ENCODE measurements at regions not wholly inside any gene's neighbourhood (a gene's known extent, or its start where the extent isn't known, plus 50 kb on each side); places are given as distances from the start of the nearest gene placed in this dataset.
"Not testable (repeated sequence)": the region's sequence is repeated elsewhere in the genome, so short reads cannot be mapped to it uniquely, and the experiment has no call there.

GRCh38 chr5:39947657-39948056 is 522.9 kb upstream of the DAB2 start:
- DNase-seq = no peak

- DNase-seq = no peak
These were observed 521.7 kb upstream of the DAB2 start for GRCh38 chr5:39946356-39947045.

DNA sequence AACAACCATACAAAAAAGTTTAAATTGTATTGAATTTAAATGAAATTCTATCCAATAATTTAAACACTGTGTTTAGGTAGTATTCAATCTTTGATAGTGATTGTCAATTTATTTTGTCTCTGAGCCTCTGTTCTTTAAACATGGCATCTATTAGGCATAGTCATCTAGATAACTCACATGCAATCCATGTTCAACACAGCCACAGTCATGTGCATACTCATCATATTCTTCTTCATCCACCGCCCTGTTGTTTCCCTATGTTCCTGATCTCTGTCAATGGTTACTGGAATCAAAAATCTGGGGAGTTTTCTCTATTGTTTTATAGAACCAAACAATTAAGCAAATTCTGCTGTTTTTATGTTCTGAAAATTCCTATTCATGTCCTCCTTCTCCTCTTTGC is 521.1 kb upstream of the DAB2 start:
- no peak for DNase-seq

DNA sequence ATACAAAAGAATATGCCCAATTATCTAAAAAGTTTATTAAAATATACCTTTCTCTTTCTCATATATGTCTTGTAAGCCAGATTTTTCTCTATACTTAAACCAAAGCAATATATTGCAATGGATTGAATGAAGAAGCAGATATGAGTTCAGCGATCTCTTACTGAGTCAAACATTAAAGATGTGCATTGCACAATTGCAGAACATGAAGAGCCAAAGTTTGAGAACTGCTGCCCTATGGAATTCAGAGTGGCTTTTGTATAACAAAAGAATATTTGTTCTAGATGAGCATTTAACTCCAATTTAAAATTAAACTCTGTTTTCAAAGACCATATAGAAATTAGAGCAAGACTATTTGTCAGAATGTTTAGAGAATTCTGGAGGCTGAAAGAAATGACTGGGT is 519.0 kb upstream of the DAB2 start:
- DNase-seq = no peak

- DNase-seq = no peak
These were observed 517.8 kb upstream of the DAB2 start for GRCh38 chr5:39942606-39943005.

GRCh38 chr5:39941416-39941815 is 516.6 kb upstream of the DAB2 start:
- DNase-seq = no peak

GRCh38 chr5:39934830-39935229 is 510.1 kb upstream of the DAB2 start:
- no peak for DNase-seq

GRCh38 chr5:39933061-39933460 is 508.3 kb upstream of the DAB2 start:
- no peak for DNase-seq

GRCh38 chr5:39928709-39929108 is 503.9 kb upstream of the DAB2 start:
- no peak for DNase-seq

GRCh38 chr5:39919876-39920275 is 495.1 kb upstream of the DAB2 start:
- DNase-seq = no peak

DNA sequence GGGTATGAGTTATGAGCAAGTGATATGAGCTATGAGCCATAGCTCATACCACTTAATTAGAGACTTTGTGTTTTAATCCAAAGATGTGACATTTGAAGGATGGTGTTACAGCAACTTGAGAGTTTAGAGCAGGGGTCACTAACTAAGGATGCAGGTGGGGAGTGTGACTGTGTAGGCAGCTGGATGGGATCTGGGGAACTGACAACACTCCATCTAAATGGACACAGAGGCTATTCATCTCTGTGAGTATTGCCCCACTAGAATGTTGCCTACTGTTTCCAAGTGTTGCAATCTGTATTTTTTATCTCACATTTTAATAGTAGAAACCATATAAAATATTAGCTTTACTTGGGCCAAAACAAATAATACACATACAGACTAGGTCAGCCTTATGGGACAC is 488.1 kb upstream of the DAB2 start:
- DNase-seq = no peak

GRCh38 chr5:39907267-39907951 is 482.6 kb upstream of the DAB2 start:
- DNase-seq = not testable (repeated sequence)

DNA sequence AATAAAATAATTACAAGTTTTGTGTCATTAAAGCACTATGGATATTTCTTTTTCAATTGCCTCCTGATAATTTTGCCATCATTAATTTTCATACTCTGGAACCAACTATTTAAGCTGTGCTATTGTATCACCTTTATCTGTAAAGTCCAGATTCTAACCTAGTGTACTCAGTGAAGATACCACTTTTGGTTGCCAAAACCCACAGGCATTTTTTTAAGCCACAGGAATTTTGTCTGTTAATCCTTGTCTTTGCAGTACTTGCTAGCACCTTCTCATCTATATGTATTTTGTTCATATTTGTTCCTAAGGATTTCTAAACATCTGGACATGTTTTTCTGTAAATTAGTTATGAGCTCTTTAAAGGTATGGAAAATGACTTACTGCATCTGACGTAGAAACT is 481.4 kb upstream of the DAB2 start:
- no peak for DNase-seq

- no peak for DNase-seq
These were observed 480.6 kb upstream of the DAB2 start for GRCh38 chr5:39905356-39905755.

DNA sequence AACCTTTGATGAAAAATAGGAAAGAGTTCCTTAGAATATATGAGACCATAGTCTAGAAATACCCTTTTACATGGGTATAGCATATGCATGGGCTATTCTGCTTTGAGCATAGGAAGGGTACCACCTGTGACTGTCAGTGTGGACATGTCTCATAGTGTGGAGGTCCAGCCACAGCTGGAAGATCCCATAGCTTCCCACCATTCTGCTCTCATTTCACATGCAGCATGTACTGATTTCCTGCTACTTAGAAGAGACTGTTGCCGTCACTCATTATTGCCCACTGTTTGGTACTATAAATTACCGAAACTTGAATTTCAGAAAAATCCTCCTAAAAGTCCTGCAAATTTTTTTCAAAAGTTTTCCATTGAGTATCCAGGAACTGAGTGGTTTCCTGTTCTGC is 477.8 kb upstream of the DAB2 start:
- DNase-seq = no peak

- no peak for DNase-seq
These were observed 474.0 kb upstream of the DAB2 start for GRCh38 chr5:39898731-39899130.

DNA sequence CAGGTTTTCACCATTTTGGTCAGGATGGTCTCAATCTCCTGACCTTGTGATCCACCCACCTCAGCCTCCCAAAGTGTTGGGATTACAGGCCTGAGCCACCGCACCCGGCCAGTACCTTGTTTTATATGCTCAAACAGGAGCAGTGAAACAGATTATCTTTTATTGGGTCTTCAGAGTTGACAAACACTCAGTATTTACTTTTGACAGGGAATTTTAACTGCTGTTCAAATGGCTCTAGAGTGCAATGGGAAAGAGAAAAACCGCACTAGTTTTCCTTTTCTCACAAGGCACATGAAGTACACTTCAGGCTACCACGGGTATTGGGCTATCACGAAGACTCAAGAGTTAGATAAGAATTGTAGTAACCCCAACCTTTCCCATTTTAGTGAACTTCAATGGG is 471.9 kb upstream of the DAB2 start:
- no peak for DNase-seq

- no peak for DNase-seq
These were observed 471.3 kb upstream of the DAB2 start for GRCh38 chr5:39896104-39896503.

GRCh38 chr5:39892708-39893107 is 467.9 kb upstream of the DAB2 start:
- no peak for DNase-seq

- DNase-seq = no peak
These were observed 466.6 kb upstream of the DAB2 start for GRCh38 chr5:39891376-39891775.

GRCh38 chr5:39880985-39881384 is 456.2 kb upstream of the DAB2 start:
- no peak for DNase-seq

GRCh38 chr5:39877479-39877878 is 452.7 kb upstream of the DAB2 start:
- DNase-seq = no peak

GRCh38 chr5:39876146-39876545 is 451.4 kb upstream of the DAB2 start:
- DNase-seq = no peak

DNA sequence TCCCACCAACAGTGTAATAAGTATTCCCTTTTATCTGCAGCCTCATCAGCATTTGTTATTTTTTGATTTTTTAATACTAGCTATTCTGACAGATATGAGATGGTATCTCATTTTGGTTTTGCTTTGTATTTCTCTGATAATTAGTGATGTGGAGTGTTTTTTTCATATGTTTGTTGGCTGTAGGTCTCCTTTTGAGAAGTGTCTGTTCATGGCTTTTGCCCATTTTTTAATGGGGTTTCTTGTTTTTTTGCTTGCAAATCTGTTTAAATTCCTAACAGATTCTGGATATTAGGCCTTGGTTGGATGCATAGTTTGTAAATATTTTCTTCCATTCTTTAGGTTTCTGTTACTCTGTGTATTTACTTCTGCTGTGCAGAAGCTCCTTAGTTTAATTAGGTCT is 445.4 kb upstream of the DAB2 start:
- DNase-seq = no peak

DNA sequence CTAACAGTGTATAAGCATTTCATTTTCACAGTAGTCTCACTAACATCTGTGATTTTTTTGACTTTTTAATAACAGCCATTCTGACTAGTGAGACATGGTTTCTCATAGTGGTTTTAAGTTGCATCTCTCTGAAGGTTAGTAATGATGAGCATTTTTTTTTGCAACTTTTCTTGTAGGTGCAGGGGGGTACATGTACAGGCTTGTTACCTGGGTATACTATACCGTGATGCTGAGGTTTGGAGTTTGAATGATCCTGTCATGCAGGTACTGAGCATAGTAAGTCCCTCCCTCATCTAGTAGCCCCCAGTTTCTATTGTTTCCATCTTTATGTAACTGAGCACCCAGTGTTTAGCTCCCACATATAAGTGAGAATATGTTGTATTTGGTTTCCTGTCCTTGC is 444.6 kb upstream of the DAB2 start:
- no peak for DNase-seq

All from kidney glomerular epithelial cell (primary cell).